CD14-positive monocyte (primary cell): ENCODE measurements at regions not wholly inside any gene's neighbourhood (a gene's known extent, or its start where the extent isn't known, plus 50 kb on each side); places are given as distances from the start of the nearest gene placed in this dataset.

Source experiments
- DNase-seq, 3 donors: peaks; one replicate each; pipeline ENCODE4 v3.0.0-alpha.2; 2011 to 2022
- H2AFZ ChIP-seq: 2 replicates; pipeline ENCODE4 v1.6.0; 2012; ENCODE audit warnings: mild to moderate bottlenecking, low read depth, low read length, inconsistent platforms; ENCODE audit not compliant: insufficient read depth, poor library complexity, severe bottlenecking
- H3K27ac ChIP-seq, 2 donors: 1 replicate in 1 of 2; 2 replicates in 1 of 2; pipeline ENCODE4 v1.5.1; 2012 to 2013; ENCODE audit warnings: low read length in 2 of 2, control low read depth in 1 of 2, inconsistent platforms in 1 of 2, low read depth in 1 of 2, mild to moderate bottlenecking in 1 of 2
- H3K27me3 ChIP-seq, 2 donors: one replicate each; pipeline versions ENCODE4 v1.6.0 to v1.6.1; 2011 to 2013; ENCODE audit warnings: low read length in 2 of 2; ENCODE audit not compliant: control insufficient read depth in 2 of 2, insufficient read depth in 2 of 2
- H3K36me3 ChIP-seq, 2 donors: replicated peaks in 1 of 2; 1 replicate in 1 of 2; 2 replicates in 1 of 2; pipeline versions ENCODE4 v1.5.1 to v1.6.1; 2012 to 2013; ENCODE audit warnings: low read length in 2 of 2, control low read depth in 1 of 2, inconsistent platforms in 1 of 2, mild to moderate bottlenecking in 1 of 2; ENCODE audit not compliant: insufficient read depth in 2 of 2, control insufficient read depth in 1 of 2
- H3K4me1 ChIP-seq, 2 donors: 1 replicate in 1 of 2; 2 replicates in 1 of 2; pipeline versions ENCODE4 v1.5.1 to v1.6.1; 2012 to 2013; ENCODE audit warnings: low read length in 2 of 2, control low read depth in 1 of 2, inconsistent platforms in 1 of 2, mild to moderate bottlenecking in 1 of 2, moderate library complexity in 1 of 2; ENCODE audit not compliant: insufficient read depth in 2 of 2, control insufficient read depth in 1 of 2
- H3K4me2 ChIP-seq: replicated peaks from 2 replicates; pipeline ENCODE3; 2012; ENCODE audit warnings: low read length, moderate library complexity, mild to moderate bottlenecking; ENCODE audit not compliant: poor library complexity, severe bottlenecking; ENCODE audit errors: extremely low read depth
- H3K4me3 ChIP-seq, 3 experiments: fragments of 200-600 bp in 1 of 3; sonication (generic) in 1 of 3; replicated peaks in 1 of 3; 1 replicate in 2 of 3; 2 replicates in 1 of 3; pipeline ENCODE4 v1.5.1; 2011 to 2013; ENCODE audit warnings: low read length in 3 of 3, mild to moderate bottlenecking in 3 of 3, control low read depth in 2 of 3, low read depth in 2 of 3, inconsistent platforms in 1 of 3, moderate library complexity in 1 of 3
- H3K79me2 ChIP-seq: 2 replicates; pipeline ENCODE4 v1.6.0; 2012; ENCODE audit warnings: mild to moderate bottlenecking, control low read depth, inconsistent platforms, low read length, moderate library complexity; ENCODE audit not compliant: insufficient read depth
- H3K9ac ChIP-seq: 2 replicates; pipeline ENCODE4 v1.6.0; 2017; ENCODE audit warnings: low read length, mild to moderate bottlenecking; ENCODE audit not compliant: insufficient read depth, poor library complexity, severe bottlenecking
- H3K9me3 ChIP-seq, 2 donors: replicated peaks in 1 of 2; 1 replicate in 1 of 2; 2 replicates in 1 of 2; pipeline versions ENCODE4 v1.5.1 to v1.6.1; 2012 to 2013; ENCODE audit warnings: low read length in 2 of 2, control low read depth in 1 of 2; ENCODE audit not compliant: control insufficient read depth in 1 of 2, insufficient read depth in 1 of 2
- H4K20me1 ChIP-seq: 2 replicates; pipeline ENCODE4 v1.6.0; 2012; ENCODE audit warnings: mild to moderate bottlenecking, low read length, control low read depth, moderate library complexity; ENCODE audit not compliant: insufficient read depth
- H3K27ac Mint-ChIP-seq, 7 donors: one replicate each; pipeline ENCODE4 v1.8.0; 2020; ENCODE audit warnings: mild to moderate bottlenecking in 7 of 7, mixed read lengths in 7 of 7, moderate library complexity in 6 of 7, inconsistent platforms in 2 of 7
- H3K27me3 Mint-ChIP-seq, 3 donors: one replicate each; pipeline ENCODE4 v1.8.0; 2021 to 2022; ENCODE audit warnings: low read depth in 3 of 3, mild to moderate bottlenecking in 3 of 3, mixed read lengths in 3 of 3, moderate library complexity in 3 of 3, inconsistent platforms in 1 of 3
- H3K36me3 Mint-ChIP-seq, 2 donors: one replicate each; pipeline ENCODE4 v1.8.0; 2020; ENCODE audit warnings: mixed read lengths in 2 of 2, inconsistent platforms in 1 of 2, mild to moderate bottlenecking in 1 of 2
- H3K4me1 Mint-ChIP-seq: one replicate; pipeline ENCODE4 v1.8.0; 2020; ENCODE audit warnings: mild to moderate bottlenecking, mixed read lengths
- H3K4me3 Mint-ChIP-seq, 2 donors: one replicate each; pipeline ENCODE4 v1.8.0; 2020; ENCODE audit warnings: mild to moderate bottlenecking in 2 of 2, mixed read lengths in 2 of 2, moderate library complexity in 1 of 2
- H3K9me3 Mint-ChIP-seq, 7 donors: one replicate each; pipeline ENCODE4 v1.8.0; 2020 to 2022; ENCODE audit warnings: mixed read lengths in 7 of 7, mild to moderate bottlenecking in 6 of 7, moderate library complexity in 6 of 7, inconsistent platforms in 2 of 7
- CTCF ChIP-seq: fragments of 200-600 bp; IDR thresholded peaks from one replicate; pipeline ENCODE4 v1.8.0; 2022; ENCODE audit warnings: antibody characterized with exemption, mild to moderate bottlenecking
- WGBS: methylation state at CpG from one replicate; pipeline ENCODE4 v1.1.5; 2013; ENCODE audit warnings: missing lambda C conversion rate; ENCODE audit not compliant: insufficient coverage; 5-methylcytosine and 5-hydroxymethylcytosine counted together
- intact Hi-C, 2 donors: fragments of 100-400 bp; cut with micrococcal nuclease; formaldehyde crosslinking; loops; one replicate each; pipeline versions ENCODE4 v1.15.0 to v1.15.1; 2023

- Histone ChIP-seq H3K27me3 (no peaks in the 10 kb centered on the region), H2AFZ (no peak overlapping the region), H3K36me3 (no peaks in the 10 kb centered on the region), H3K4me2 (no peak overlapping the region), H3K27ac (no peak overlapping the region), H3K4me1 (no peaks in the 10 kb centered on the region), H3K9ac (no peak overlapping the region), H3K9me3 (no peaks in the 10 kb centered on the region), H3K4me3 (no peak overlapping the region), H3K79me2 (no peaks in the 10 kb centered on the region), H4K20me1 (no peaks in the 10 kb centered on the region)
- peaks cover 0 to 2% (median 0%) of the 10 kb centered on the region in 7 donors for H3K9me3 Mint-ChIP-seq
- no peaks in the 10 kb centered on the region for H3K4me1 Mint-ChIP-seq
- no CpG with 5 or more reads among the region's 5 CpGs for WGBS
- DNase-seq = no peak
- peaks cover 0 to 2% (median 0%) of the 10 kb centered on the region in 3 donors for H3K27me3 Mint-ChIP-seq
- no peaks in the 10 kb centered on the region for H3K36me3 Mint-ChIP-seq
- no peak for TF ChIP-seq CTCF
- H3K4me3 Mint-ChIP-seq = no peak overlapping the region
- intact Hi-C loops = no loop called here
- no peak overlapping the region for H3K27ac Mint-ChIP-seq
Measured at GRCh38 chr7:121490309-121490708, 94.2 kb upstream of the FAM3C start.

- H2AFZ ChIP-seq = no peak overlapping the region
- H3K4me3 ChIP-seq = no peak overlapping the region
- H3K27ac ChIP-seq = no peak overlapping the region
- no peak for DNase-seq
- H3K9me3 ChIP-seq = no peaks in the 10 kb centered on the region
- peaks cover 0 to 2% (median 0%) of the 10 kb centered on the region in 3 donors for H3K27me3 Mint-ChIP-seq
- H3K9ac ChIP-seq = no peak overlapping the region
- no peaks in the 10 kb centered on the region for H3K79me2 ChIP-seq
- H3K27ac Mint-ChIP-seq = no peak overlapping the region
- TF ChIP-seq CTCF = no peak
- WGBS = no CpG with 5 or more reads among the region's 2 CpGs
- intact Hi-C loops = no loop called here
- H3K4me1 Mint-ChIP-seq = no peaks in the 10 kb centered on the region
- H4K20me1 ChIP-seq = no peaks in the 10 kb centered on the region
- peaks cover 0 to 2% (median 0%) of the 10 kb centered on the region in 7 donors for H3K9me3 Mint-ChIP-seq
- no peaks in the 10 kb centered on the region for H3K27me3 ChIP-seq
- H3K4me2 ChIP-seq = no peak overlapping the region
- no peaks in the 10 kb centered on the region for H3K4me1 ChIP-seq
- H3K36me3 ChIP-seq = no peaks in the 10 kb centered on the region
- no peak overlapping the region for H3K4me3 Mint-ChIP-seq
- H3K36me3 Mint-ChIP-seq = no peaks in the 10 kb centered on the region
Measured at GRCh38 chr7:121489440-121489839, 93.3 kb upstream of the FAM3C start.
